ENCODE measurements at regions not wholly inside any gene's neighbourhood (a gene's known extent, or its start where the extent isn't known, plus 50 kb on each side); places are given as distances from the start of the nearest gene placed in this dataset.
"Not testable (repeated sequence)": the region's sequence is repeated elsewhere in the genome, so short reads cannot be mapped to it uniquely, and the experiment has no call there.

DNA sequence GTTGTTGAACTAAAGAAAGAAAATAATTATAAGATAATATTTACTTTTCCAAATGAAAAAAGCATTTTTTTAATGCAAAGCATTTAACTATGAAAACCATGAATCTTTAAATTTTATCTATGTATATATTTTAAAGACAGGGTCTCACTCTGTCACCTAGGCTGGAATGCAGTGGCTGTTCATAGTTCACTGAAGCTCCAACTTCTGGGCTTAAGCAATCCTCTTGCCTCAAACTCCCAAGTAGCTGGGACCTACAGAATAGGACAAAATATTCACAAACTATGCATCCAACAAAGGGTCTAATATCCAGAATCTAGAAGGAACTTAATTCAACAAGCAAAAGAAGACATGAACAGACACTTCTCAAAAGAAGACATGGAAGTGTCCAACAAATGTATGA lies 55.9 kb upstream of the ALB start:
- FAIRE-seq, result no peak

DNA sequence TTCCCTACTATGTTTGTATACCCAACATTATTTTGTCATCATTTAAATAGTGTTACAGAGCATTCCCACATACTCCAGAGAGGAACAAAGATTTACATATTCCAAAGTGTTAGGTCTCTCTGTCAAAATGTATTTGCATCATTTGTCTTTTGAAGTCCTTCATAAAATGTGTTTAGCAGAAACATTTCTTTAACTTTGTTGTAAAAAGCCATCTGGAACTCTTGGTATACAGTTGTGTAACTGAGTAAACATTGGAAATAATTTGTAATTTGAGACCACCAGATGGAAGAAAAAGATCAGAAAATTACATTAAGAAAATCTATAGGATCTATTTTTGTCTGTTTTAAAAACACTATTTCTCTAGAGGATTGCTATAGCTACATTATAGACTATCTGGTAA lies 56.6 kb upstream of the ALB start:
- FAIRE-seq, result no peak

DNA sequence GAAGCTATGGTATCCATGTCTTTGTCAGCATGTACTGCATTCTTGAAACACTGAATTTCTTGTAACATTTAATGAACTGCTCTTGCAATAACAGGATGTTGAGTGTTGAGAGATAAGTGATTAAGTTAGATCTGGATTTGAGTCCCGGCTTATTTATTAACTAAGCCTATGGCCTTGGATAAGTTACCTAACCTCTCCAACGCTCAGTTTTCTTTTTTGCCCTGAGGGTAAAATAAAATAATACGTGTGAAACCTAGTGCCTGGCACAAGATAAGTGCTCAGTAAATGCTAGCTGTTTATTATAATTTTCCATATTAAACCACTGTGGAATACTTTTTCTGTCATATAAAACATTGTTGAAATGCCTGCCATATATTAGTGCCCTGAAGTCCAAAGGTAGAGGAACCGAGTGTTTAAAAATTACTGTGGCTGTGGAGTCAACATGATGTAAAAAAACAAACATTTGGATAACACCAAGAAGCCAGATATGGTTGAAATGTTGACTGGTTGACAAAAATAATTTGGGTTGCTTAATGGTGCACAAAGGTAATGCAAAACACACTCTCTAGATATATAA lies 58.6 kb upstream of the ALB start:
- FAIRE-seq, result no peak

DNA sequence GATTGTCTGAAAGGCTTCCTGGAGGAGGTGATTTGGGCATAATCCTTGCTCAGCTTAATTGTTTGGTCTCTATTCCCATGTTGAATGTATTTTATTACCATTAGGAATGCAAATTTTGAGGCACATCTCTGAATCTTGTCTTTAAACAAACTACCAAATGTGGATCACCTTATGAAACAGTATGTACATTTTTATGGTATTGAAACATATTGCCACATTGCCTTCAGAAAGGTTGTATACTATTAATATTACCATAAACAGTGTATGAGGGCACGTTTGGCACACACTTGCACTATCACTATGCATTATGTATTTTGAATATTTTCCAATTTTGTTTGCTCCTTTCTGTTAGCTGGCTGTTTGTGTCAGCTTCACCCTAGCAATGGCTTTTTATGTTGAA lies 60.0 kb upstream of the ALB start:
- no peak for FAIRE-seq

DNA sequence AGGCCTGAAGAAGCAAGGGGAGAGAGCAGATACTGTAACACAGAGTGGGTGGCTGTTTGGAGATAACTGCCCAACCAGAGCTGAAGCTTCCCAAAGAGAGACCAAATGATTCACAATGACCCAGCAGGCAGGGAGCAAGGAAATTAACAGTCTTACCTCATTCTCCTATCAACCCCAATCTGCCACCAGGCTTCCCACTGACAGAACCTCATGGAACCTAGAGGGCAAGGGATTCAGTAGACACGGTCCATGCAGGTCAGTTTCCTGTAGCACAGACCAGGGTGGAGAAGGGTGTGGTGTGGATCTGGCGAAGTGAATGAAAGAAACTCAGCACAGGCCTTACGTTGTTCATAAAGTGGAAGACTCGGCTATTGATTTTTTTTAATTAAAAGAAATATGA lies 60.7 kb upstream of the ALB start:
- no peak for FAIRE-seq

DNA sequence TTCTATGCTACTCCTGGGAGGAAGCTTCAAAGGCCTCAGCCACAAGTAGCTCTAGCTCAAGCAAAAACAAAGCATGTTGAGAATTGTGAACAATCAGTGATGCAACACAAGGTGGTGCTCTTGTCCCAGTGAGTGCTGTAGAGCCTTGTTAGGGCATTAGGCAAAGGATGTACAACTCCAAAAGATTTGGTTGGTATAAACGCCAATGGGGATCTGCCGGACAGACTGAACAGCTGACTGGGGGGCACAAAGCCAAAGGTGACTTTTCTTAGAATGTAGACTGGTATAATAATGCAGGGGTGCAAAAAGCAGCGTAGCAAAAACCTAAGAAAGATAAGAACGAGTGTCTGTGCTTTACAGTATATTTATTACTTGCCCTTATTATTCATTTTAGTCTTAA lies 62.6 kb upstream of the ALB start:
- no peak for FAIRE-seq

DNA sequence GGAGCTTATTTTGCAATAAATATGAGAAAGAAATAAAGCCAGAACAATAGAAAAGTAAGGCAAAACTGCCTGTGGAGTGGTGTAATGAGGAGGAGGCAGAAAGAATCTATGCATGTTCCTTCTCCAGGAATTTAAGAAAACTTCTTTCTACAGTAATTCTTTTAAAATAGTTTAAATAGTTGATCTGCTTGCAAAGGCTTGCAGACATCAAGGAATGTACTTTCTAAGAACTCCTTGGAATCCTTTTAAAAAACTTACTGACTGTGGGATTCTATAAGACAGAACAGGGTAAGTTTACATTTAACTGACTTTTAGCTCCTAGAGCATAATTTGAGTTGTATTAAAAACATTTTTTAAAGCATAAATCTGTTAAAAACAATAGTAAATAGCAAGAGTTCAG lies 63.2 kb upstream of the ALB start:
- no peak for FAIRE-seq

DNA sequence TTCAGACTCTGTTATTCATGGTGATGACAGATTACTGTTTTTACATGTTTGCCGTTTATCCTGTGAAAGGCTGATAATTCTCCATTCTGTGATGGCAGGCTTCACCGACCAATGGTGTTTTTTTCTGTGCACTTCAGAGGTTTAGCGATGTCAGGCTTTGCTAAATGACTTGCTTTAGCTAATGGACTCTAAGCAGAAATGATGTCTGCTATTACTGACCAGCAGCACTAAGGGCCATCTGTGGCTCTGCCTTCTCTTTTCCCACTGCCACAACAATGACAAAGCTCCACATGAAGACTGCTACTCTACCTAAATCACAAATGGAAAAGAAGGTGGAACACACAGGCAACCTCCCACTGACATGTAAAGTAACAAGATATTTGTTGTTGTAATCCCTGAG lies 68.4 kb upstream of the ALB start:
- FAIRE-seq, result no peak

DNA sequence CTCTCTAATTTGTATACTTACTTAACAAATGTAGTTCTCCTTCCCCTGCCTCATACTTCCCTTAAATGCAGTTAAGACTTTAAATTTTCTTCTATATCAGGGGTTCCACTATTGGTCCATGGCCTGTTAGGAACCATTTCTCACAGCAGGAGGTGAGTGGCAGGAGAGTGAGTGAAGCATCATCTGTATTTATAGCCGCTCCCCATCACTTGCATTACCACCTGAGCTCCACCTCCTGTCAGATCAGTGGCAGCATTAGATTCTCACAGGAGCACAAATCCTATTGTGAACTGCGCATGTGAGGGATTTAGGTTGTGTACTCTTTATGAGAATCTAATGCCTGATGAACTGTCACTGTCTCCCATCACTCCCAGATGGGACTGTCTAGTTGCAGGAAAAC lies 72.1 kb upstream of the ALB start:
- FAIRE-seq, result not testable (repeated sequence)

DNA sequence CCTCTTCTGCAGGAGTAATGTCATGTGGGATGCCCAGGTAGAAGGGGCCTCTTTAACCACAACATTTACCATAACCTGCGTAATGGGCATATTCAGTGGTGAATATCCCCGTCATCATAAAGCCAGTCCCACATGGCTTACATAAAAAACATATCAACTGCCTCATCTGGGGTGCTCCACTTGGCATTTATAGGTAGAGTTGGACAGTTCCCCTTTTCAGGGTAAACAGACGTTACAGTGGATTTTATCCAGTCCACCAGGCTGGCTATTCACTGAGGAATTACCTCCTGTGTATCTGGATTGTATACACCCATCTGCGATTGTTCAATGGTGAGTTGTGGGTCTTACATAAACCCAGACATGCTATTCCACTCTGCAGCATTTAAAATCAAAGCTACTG lies 70.7 kb upstream of the ANKRD17 start:
- no peak for FAIRE-seq

DNA sequence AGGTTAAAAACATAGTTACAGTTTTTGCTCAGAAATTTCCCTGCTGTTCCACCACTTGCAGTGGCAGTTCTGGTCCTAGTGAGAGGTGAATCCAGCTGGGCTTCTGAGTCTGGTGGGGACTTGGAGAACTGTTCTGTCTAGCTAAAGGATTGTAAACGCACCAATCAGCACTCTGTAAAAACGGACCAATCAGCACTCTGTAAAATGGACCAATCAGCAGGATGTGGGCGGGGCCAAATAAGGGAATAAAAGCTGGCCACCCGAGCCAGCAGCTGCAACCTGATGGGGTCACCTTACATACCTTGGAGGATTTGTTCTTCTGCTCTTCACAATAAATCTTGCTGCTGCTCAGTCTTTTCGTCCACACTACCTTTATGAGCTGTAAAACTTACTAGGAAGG lies 67.2 kb upstream of the ANKRD17 start:
- not testable (repeated sequence) for FAIRE-seq

DNA sequence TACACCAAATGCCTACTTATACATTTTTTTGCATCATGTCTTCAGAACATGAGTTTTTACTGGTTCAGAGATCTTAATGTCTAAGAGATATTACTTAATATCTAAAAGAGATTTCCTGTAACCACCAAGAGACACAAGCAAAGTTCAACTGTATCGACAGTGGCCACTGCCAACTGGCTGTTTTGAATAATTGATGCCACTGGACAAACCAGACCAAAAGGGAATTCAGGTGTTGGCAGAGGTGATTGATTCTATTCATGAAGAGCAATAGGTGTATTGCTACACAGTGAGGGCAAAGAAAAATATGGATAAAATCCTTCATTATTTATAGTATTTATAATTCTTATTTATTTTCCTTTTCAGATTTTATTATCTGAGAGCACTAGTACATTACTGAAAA lies 58.5 kb upstream of the ANKRD17 start:
- no peak for FAIRE-seq

DNA sequence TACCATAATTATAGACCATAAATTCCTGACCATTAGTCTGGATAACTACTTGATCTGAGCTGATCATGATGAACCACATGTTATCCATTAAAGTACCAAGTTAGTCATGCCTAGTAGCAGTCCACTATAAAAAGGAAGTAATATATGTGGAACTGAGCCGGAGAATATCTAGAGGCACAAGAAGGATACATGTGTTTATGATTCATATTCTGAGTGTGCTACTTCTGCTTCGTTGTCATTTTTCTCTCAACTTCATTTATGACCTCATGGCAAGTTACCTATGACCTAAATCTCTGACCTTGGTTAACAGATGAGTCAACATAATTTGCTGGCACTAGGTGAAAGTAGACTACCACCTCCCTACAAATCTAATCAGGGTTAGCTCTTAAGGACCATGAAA lies 56.5 kb upstream of the ANKRD17 start:
- no peak for FAIRE-seq

DNA sequence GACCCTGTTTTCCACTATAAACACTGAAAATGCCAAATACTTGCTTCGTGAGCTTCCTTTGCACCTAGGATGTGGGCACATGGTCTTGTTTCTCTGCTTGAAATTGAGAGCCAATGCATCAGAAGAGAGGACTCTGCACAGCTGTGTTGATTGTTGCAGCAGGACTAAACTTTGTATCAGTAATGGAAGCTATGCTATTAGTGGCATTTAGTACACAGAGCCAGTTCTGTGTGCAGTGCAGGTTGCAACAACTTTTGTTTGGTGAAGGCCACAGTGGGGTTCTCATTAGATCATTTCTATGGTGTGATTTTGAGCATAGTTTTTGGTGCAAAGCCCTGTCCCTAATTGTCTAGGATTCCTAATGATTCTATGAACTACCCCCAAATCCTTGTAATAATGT lies 54.4 kb upstream of the ANKRD17 start:
- no peak for FAIRE-seq

DNA sequence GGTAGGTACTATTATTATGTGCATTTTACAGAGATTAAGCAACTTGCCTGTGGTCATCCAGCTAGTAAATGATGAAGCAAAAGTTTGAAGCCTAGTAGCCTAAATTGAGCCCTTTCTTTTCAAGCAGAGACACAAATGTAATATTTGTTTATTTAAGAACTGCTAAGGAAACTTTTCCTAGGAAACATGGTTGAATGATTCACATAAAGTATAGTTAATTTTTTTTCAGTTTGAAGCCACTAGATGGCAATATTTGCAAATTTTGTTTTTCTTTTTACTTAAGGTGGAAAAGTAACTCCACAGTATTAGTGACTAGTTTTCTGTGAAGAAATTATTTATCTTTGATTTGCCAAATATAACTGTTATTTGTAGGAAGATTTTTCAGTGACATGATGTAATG lies 52.8 kb upstream of the ANKRD17 start:
- peak; percentile 90 for FAIRE-seq

DNA sequence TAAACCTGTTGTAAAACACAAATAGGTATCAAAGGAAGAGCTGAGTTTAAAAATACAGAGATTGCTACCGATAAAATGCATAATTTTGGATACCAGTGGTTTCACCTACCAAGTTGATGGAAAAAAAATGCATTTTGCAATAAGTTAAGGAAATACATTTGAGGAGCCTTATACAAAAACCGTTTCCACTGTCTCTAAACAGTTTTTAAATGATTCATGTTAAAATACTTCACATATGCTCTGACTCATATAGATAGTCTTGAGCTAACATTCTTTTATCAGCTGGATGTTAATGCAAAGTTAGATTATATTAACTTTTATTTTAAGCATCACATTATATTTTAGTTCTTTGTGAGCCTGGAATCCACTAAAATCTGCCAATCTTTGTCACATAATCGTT lies 50.6 kb upstream of the ANKRD17 start:
- no peak for FAIRE-seq
